ENCODE measurements at regions not wholly inside any gene's neighbourhood (a gene's known extent, or its start where the extent isn't known, plus 50 kb on each side); places are given as distances from the start of the nearest gene placed in this dataset.

- DNase-seq = no peak
Measured at GRCh38 chr11:28654191-28654590, 546.0 kb downstream of the METTL15 start.

GRCh38 chr11:28649922-28650321, 541.7 kb downstream of the METTL15 start:
- DNase-seq = no peak

GRCh38 chr11:28636566-28636965, 528.4 kb downstream of the METTL15 start:
- no peak for DNase-seq

- no peak for DNase-seq
Measured at GRCh38 chr11:28636033-28636432, 527.8 kb downstream of the METTL15 start.

GRCh38 chr11:28632338-28632737, 524.1 kb downstream of the METTL15 start:
- no peak for DNase-seq

- no peak for DNase-seq
Measured at GRCh38 chr11:28631148-28631547, 523.0 kb downstream of the METTL15 start.

- no peak for DNase-seq
Measured at GRCh38 chr11:28629235-28629634, 521.0 kb downstream of the METTL15 start.

- no peak for DNase-seq
Measured at GRCh38 chr11:28628412-28628811, 520.2 kb downstream of the METTL15 start.

- no peak for DNase-seq
Measured at GRCh38 chr11:28627690-28628255, 519.6 kb downstream of the METTL15 start.

- DNase-seq = no peak
Measured at GRCh38 chr11:28625532-28625931, 517.3 kb downstream of the METTL15 start.

- DNase-seq = no peak
Measured at GRCh38 chr11:28621753-28622152, 513.6 kb downstream of the METTL15 start.

- no peak for DNase-seq
Measured at GRCh38 chr11:28619846-28620540, 511.8 kb downstream of the METTL15 start.

- DNase-seq = no peak
Measured at GRCh38 chr11:28618416-28618815, 510.2 kb downstream of the METTL15 start.

GRCh38 chr11:28616160-28616965, 508.2 kb downstream of the METTL15 start:
- no peak for DNase-seq

- no peak for DNase-seq
Measured at GRCh38 chr11:28615542-28615941, 507.4 kb downstream of the METTL15 start.

- no peak for DNase-seq
Measured at GRCh38 chr11:28606930-28607329, 498.7 kb downstream of the METTL15 start.

GRCh38 chr11:28599656-28600055, 491.5 kb downstream of the METTL15 start:
- no peak for DNase-seq

GRCh38 chr11:28598531-28598930, 490.3 kb downstream of the METTL15 start:
- DNase-seq = no peak

GRCh38 chr11:28596816-28597215, 488.6 kb downstream of the METTL15 start:
- no peak for DNase-seq

GRCh38 chr11:28592141-28592540, 484.0 kb downstream of the METTL15 start:
- DNase-seq = no peak

- DNase-seq = no peak
Measured at GRCh38 chr11:28584992-28585391, 476.8 kb downstream of the METTL15 start.

GRCh38 chr11:28582506-28582905, 474.3 kb downstream of the METTL15 start:
- DNase-seq = no peak

- DNase-seq = no peak
Measured at GRCh38 chr11:28581286-28582242, 473.4 kb downstream of the METTL15 start.

All from GF-D8 (cell line).